HepG2 (cell line): ENCODE measurements at regions not wholly inside any gene's neighbourhood (a gene's known extent, or its start where the extent isn't known, plus 50 kb on each side); places are given as distances from the start of the nearest gene placed in this dataset.

Experiments
- AFF4 ChIP-seq: sonication (generic); formaldehyde crosslinking; IDR thresholded peaks from 2 replicates; pipeline ENCODE4 v1.4.0; 2020; ENCODE audit warnings: missing genetic modification reagents
- JUND ChIP-seq: sonication (generic); formaldehyde crosslinking; IDR thresholded peaks from 2 replicates; pipeline ENCODE4 v1.8.0; 2022; ENCODE audit warnings: mild to moderate bottlenecking, missing genetic modification reagents
- TF ChIP-seq, protein P1 (sequence below), 2 experiments: sonication (generic) in 1 of 2; formaldehyde crosslinking in 1 of 2; IDR thresholded peaks; 2 replicates each; pipeline versions ENCODE4 v1.4.0 to v1.6.1; 2016 to 2020; ENCODE audit warnings: borderline replicate concordance in 1 of 2, low read depth in 1 of 2, mild to moderate bottlenecking in 1 of 2, missing genetic modification reagents in 1 of 2

- TF ChIP-seq, protein P1, sequence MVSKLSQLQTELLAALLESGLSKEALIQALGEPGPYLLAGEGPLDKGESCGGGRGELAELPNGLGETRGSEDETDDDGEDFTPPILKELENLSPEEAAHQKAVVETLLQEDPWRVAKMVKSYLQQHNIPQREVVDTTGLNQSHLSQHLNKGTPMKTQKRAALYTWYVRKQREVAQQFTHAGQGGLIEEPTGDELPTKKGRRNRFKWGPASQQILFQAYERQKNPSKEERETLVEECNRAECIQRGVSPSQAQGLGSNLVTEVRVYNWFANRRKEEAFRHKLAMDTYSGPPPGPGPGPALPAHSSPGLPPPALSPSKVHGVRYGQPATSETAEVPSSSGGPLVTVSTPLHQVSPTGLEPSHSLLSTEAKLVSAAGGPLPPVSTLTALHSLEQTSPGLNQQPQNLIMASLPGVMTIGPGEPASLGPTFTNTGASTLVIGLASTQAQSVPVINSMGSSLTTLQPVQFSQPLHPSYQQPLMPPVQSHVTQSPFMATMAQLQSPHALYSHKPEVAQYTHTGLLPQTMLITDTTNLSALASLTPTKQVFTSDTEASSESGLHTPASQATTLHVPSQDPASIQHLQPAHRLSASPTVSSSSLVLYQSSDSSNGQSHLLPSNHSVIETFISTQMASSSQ (IDR thresholded peaks at IDR 0.05; ENCODE audit: low read depth), result no peak
- TF ChIP-seq, protein P1 (CRISPR knock-in tag; IDR thresholded peaks at IDR 0.05; ENCODE audit: borderline replicate concordance), result no peak
- TF ChIP-seq JUND (CRISPR knock-in tag), result no peak
- no peak for TF ChIP-seq AFF4 (CRISPR knock-in tag)
These were observed 63.6 kb downstream of the MTNR1B start for GRCh38 chr11:93033093-93033492.
